HG02970 (cell line): ENCODE measurements at regions not wholly inside any gene's neighbourhood (a gene's known extent, or its start where the extent isn't known, plus 50 kb on each side); places are given as distances from the start of the nearest gene placed in this dataset.
"Not testable (repeated sequence)": the region's sequence is repeated elsewhere in the genome, so short reads cannot be mapped to it uniquely, and the experiment has no call there.

Experiments
- ATAC-seq: cut with Tn5 transposase; IDR thresholded peaks from one replicate; pipeline ENCODE4 v1.9.1; 2021; ENCODE audit warnings: mild to moderate bottlenecking, moderate library complexity, moderate number of reproducible peaks; ENCODE audit not compliant: unreplicated experiment, low FRiP score

DNA sequence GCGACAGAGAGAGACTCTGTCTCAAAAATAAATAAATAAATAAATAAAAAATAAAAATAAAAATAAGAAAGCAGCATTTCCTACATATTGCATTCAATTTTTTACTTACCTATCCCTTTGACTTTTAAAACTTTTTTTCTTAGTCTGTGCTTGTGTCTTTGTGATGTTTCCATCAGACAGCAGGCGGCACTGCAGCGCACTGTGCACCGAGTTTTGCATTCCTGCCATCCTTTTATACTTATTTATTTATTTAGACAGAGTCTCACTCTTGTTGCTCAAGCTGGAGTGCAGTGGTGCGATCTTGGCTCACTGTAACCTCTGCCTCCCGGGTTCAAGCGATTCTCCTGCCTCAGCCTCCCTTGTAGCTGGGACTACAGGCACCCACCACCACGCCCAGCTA, 203.9 kb downstream of the SPATA31A1 start:
- ATAC-seq, result not testable (repeated sequence)

- ATAC-seq, result not testable (repeated sequence)
Observed at GRCh38 chr9:39566782-39567181, 211.3 kb downstream of the SPATA31A1 start.

DNA sequence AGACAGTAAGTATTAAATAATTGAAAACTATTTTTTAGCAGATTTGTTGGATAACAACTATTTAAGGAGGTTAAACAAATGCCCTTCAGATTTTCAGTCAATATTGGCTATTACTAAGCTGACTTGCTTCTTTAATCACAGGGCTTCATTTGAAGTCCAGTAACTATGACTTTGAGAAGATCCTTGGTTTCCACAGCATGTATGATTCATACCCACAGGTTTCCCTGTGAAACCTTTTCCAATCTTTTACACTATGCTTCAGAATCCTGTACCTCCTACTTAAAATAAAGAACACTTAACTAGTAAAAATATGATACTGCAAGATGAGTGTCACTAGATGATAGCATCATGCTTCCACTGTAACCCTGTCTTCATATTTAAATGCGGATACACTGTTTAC, 211.9 kb downstream of the SPATA31A1 start:
- not testable (repeated sequence) for ATAC-seq

- ATAC-seq, result not testable (repeated sequence)
Observed at GRCh38 chr9:39568900-39569299, 213.4 kb downstream of the SPATA31A1 start.

DNA sequence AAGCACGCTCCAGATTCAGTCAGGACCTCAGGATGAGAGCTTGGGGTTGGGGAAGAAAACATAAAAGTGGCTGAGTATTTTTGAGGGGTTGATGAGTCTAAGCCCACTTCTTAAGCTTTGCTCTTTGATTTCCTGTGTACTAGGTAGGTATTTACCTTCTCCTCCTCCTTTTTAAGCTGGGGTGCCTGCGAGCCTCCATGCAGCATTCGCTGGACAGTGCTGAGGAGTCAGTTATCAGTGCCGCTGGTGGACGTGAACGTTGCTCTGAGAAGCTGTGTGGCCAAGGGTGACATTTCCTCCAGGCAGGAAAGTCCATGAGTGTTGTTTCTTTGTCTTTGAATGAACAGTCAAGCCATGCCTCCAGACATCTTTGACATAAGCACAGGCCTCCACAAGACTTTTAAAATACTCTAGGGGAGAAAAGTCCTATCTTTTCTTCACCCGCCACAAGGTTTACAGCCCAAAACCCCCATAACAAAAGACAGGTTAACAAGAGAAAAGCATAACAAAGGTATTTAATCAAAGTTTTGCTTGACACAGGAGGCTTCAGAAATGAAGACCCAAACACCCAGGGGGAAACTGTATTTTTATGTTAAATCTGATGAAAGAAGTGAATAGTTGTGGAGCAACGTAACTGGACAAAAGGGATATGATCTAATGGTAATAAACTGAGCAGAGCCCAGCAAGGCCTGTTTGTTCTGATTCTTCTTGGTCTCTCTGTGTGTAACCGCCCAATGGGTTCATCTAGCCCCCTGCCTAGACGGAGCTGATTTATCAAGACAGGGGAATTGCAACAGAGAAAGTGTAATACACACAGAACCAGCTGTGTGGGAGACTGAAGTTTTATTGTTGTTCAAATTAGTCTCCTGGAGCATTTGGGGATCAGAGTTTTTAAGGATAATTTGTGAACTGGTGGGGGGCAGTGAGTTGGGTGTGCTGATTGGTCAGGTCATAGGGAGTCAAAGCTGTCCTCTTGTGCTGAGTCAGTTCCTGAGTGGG, 217.9 kb downstream of the SPATA31A1 start:
- ATAC-seq, result not testable (repeated sequence)

- not testable (repeated sequence) for ATAC-seq
Observed at GRCh38 chr9:39579000-39579399, 223.5 kb downstream of the SPATA31A1 start.

DNA sequence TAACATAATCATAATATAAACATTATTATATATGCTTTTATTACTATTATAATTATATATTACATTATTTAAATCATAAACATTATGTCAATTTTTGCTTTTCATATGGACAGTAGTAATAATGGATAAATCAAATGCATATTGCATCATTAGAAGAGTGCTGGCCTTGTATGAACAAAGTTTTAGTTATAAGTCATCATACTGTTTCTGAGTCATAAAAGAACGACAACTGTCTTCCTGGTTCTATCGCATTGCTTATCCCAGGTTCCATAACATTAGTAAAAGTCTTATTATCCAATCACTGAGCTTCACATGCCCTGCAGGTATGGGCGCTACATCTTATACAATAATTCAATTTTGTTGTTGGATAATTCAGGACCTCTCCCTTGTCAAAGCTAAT, 225.8 kb downstream of the SPATA31A1 start:
- ATAC-seq, result not testable (repeated sequence)

DNA sequence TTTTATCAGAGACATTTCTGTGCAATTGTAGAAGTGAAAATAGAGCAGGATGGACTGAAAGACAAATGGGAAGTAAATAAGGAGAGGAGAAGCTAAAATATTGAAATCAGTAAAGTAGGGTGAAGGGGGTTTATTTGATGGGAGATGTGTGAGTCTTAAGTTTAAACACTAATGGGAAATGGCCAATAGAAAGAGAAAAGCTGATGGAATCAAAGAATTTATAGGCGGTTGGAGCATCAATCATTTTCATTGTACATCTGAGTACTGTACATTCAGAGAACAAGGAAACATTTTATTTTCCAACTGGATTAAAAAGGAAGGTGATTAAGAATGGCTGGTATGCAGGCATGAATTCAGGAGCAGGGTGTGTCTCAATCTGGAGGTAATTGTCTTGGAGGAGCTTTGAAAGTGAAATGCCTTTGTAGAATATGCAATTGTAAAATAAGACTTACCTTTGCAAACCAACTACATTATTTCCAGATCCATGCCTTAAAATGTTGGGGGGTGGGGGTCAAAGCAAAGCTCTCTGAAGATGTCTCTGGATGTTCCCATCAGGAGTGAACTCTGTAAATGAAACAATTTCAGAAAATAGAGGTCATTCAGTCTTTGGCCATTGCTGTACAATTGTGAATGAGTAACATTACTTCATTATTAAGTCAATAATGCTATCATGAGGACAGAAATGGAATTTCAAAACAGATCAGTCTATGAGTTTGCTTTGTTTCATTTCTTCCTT, 227.4 kb downstream of the SPATA31A1 start:
- not testable (repeated sequence) for ATAC-seq

- ATAC-seq, result not testable (repeated sequence)
Observed at GRCh38 chr9:39583413-39583747, 227.9 kb downstream of the SPATA31A1 start.

- ATAC-seq, result not testable (repeated sequence)
Observed at GRCh38 chr9:39585233-39585632, 229.8 kb downstream of the SPATA31A1 start.

DNA sequence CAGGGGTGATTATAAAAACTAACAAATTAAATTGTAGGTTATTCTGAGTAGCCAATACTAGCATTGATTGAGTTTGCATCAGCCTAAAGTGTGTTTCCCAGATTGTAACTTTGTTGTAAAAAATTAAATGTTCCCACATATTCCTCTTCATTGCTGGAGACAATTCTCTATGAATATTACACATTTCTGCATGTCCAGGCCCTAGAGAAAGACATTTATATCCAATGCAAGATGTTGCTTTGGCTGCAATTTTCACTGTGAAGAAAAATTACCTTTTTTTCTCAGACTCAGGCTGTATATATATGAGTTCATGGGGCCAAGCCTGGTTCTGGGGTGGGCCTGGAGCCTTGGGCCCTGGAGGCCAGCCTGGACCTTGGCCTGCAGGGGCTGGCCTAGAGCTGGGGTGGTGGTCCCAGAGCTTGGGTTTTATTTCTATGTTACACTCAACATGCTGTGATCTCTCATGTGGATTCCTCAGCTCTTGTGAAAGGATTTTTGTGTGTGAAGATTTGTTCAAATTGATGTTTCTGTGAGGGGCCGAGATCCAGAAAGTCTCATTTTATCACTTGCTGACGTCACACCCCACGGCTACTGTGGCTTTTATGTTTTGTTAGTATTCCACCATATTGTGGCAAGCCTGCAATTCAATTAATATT, 232.5 kb downstream of the SPATA31A1 start:
- ATAC-seq, result no peak

GRCh38 chr9:39588500-39589137, 233.2 kb downstream of the SPATA31A1 start:
- ATAC-seq, result no peak

DNA sequence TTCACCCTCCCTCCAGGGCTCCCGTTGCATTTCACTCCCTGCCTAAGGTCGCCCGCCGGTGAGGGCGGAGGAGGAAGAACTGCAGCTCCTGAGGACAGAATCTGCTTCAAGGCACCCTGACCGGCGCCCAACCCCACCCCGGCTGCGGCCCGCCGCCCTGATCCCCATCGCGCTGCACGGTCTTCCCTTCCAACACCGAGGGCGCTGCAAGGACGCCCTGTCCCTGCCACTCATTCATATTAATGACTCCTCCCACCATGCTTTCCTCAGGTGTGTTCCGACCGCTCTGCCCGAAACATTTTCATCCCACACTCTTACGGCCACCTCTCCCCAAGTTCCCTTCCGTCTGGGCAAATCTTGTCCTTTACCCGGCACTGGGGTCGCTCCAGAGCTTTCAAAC, 248.6 kb downstream of the SPATA31A1 start:
- not testable (repeated sequence) for ATAC-seq

DNA sequence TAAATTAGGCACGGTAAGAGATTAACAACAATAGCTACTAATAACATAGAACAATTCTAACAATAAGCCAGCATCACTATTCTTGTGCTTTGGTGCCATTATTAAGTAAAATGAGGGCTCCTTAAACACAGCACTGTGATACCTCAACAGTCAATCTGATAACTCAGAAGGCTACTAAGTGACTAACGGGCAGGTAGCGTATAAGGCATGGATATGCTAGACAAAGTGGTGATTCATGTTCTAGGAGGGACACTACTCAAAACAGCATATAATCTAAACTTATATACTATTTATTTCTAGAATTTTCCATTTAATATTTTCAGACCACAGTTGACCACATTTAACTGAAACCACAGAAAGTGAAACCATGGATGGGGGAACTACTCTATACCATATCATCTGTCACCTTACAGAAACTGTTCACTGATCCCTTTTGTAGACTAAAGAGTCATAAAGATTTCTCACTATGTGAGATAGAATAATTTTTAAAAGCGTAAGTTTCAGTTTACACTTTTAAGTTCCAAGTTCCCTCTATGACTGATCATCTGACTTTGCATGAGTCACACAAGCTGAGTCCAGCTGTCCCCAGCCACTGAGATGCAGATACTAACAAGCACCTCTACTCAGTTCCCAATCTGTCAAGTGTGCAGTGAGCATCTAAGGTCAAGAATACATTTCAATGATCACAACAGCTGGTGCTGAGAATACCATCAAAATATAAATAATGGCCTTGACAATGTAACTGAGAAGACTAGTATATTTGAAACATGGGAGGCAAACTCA, 256.2 kb downstream of the SPATA31A1 start:
- peak; percentile 96 for ATAC-seq

DNA sequence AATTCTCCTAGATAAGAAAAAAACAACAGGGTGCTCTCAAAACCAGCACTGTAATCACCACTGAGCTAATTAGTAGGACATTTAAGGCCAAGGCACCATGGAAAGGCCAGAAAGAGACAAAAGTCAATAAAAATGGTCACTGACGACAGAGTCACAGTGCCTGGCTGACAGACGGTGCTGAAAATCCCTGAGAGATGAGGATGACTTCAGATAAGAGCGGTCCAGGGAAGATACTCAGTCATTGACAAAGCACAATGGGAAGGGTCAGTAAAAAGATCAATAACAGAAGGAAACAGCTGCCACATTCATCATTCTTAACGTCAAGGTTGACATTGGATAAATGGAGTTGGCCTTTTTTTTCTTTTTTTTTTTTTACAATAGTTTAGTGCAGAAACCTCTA, 261.0 kb downstream of the SPATA31A1 start:
- not testable (repeated sequence) for ATAC-seq

GRCh38 chr9:39624048-39624447, 268.6 kb downstream of the SPATA31A1 start:
- not testable (repeated sequence) for ATAC-seq

DNA sequence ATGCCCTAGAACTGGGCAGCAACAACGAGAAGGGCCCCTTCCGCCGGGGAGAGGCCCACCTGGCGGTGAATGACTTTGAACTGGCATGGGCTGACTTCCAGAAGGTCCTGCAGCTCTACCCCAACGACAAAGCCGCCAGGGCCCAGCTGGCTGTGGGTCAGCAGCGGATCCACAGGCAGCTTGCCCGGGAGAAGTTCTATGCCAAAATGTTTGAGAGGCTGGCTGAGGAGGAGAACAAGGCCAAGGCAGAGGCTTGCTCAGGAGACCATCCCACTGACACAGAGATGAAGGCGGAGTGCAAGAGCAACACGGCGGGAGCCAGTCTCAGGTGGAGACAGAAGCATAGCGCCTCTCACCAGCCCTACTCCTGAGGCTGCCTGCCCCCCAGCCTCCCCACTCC, 276.6 kb downstream of the SPATA31A1 start:
- ATAC-seq, result not testable (repeated sequence)

DNA sequence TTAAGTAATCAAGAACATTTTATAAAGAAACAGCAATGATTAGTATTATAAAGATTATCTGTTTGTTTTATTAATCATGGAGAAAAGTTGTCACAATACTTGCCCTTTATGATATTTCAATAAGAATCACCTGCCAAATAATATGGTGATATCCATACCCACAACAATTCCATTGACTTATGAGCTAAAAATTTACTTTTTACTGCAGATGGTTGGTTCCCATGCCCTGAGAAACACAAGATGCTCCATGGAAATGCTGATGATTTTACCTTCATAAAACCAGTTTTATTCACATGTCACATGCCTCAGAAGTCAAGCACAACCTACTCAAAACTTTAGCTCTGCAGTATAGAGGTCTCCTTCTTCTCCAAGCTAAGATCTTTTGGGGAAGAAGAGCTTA, 293.6 kb downstream of the SPATA31A1 start:
- not testable (repeated sequence) for ATAC-seq

GRCh38 chr9:39656960-39657603, 301.6 kb downstream of the SPATA31A1 start:
- ATAC-seq, result not testable (repeated sequence)
